Activated CD8-positive, alpha-beta T cell treated with anti-CD3 and anti-CD28 coated beads for 36 hours (primary cell): ENCODE measurements at regions not wholly inside any gene's neighbourhood (a gene's known extent, or its start where the extent isn't known, plus 50 kb on each side); places are given as distances from the start of the nearest gene placed in this dataset.

Source experiments
- ATAC-seq: fragments of 200-7000 bp; cut with Tn5 transposase; one replicate; pipeline ENCODE4 v1.10.0; 2021; ENCODE audit warnings: mild to moderate bottlenecking, moderate library complexity
- CTCF ChIA-PET: fragments of 350-600 bp; sonication (Branson Sonifier 250); formaldehyde crosslinking; loops from one replicate; lab custom pipeline; 2021; ENCODE audit warnings: antibody characterized with exemption; lab: Charles Lee
- POLR2A ChIA-PET: fragments of 350-600 bp; sonication (Branson Sonifier 250); formaldehyde crosslinking; loops from one replicate; lab custom pipeline; 2021; ENCODE audit warnings: antibody characterized with exemption; lab: Charles Lee
- DNase-seq: peaks from one replicate; pipeline ENCODE4 v3.0.0-alpha.2; 2020
- H3K27ac Mint-ChIP-seq: one replicate; pipeline ENCODE4 v1.8.0; 2021; ENCODE audit warnings: mild to moderate bottlenecking, mixed read lengths
- H3K27me3 Mint-ChIP-seq: one replicate; pipeline ENCODE4 v1.8.0; 2021; ENCODE audit warnings: mixed read lengths
- H3K36me3 Mint-ChIP-seq: one replicate; pipeline ENCODE4 v1.8.0; 2021; ENCODE audit warnings: low read depth, mixed read lengths
- H3K4me1 Mint-ChIP-seq: one replicate; pipeline ENCODE4 v1.8.0; 2021; ENCODE audit warnings: low read depth, mixed read lengths
- H3K4me3 Mint-ChIP-seq: one replicate; pipeline ENCODE4 v1.8.0; 2021; ENCODE audit warnings: mild to moderate bottlenecking, moderate library complexity, mixed read lengths
- H3K9me3 Mint-ChIP-seq: one replicate; pipeline ENCODE4 v1.8.0; 2021; ENCODE audit warnings: mixed read lengths
- intact Hi-C: fragments of 100-400 bp; cut with micrococcal nuclease; formaldehyde crosslinking; loops from one replicate; pipeline ENCODE4 v1.10.0; 2022
- TF ChIP-seq, protein P1 (sequence below): fragments of 200-600 bp; IDR thresholded peaks from one replicate; pipeline ENCODE4 v1.8.0; 2022; ENCODE audit warnings: antibody characterized with exemption, mild to moderate bottlenecking

DNA sequence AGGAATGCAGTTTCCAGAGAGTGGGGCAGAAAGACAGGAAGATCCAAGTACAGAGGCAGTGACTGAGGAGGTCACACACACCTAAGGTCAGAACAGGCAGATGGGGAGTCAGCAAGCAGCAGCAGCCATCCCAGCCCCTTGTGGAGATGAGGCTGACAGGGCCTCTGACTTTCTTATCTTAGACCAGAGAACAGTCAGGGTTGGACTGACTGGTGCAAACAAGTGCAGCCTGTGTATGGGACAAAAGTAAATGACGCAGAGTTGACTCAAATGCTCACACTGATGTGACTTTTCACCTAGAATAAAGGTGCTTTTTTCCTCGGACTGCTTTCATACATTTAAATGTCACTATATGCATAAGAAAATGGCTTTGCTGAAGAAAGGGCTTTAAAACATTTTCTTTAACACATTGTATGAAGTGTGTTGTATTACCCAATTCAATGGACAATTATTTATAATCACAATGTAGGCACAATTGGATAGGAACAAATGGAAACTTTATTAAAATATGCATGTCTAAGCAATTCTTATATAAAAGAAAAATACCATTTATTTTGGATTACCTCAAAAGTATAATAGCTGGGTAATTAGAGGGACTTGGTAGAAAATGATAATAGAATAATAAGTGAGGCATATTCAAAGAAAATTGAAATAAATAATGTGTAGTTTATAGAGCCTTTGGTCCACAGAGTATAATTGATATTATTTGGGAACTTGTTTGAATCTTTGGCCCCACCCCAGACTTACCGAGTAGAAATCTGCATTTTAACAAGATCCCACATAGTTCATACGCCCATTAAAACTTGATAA lies 1321.5 kb upstream of the CELF4 start:
- TF ChIP-seq, protein P1, sequence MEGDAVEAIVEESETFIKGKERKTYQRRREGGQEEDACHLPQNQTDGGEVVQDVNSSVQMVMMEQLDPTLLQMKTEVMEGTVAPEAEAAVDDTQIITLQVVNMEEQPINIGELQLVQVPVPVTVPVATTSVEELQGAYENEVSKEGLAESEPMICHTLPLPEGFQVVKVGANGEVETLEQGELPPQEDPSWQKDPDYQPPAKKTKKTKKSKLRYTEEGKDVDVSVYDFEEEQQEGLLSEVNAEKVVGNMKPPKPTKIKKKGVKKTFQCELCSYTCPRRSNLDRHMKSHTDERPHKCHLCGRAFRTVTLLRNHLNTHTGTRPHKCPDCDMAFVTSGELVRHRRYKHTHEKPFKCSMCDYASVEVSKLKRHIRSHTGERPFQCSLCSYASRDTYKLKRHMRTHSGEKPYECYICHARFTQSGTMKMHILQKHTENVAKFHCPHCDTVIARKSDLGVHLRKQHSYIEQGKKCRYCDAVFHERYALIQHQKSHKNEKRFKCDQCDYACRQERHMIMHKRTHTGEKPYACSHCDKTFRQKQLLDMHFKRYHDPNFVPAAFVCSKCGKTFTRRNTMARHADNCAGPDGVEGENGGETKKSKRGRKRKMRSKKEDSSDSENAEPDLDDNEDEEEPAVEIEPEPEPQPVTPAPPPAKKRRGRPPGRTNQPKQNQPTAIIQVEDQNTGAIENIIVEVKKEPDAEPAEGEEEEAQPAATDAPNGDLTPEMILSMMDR: no peak
- no peak for ATAC-seq
- intact Hi-C loops: no loop called here
- H3K4me3 Mint-ChIP-seq: no peak overlapping the region
- no peak for DNase-seq
- H3K27me3 Mint-ChIP-seq: no peaks in the 10 kb centered on the region
- peaks cover 8% of the 10 kb centered on the region for H3K4me1 Mint-ChIP-seq
- ChIA-PET CTCF (no interaction called here), POLR2A (no interaction called here)
- H3K27ac Mint-ChIP-seq: no peak overlapping the region
- no peaks in the 10 kb centered on the region for H3K9me3 Mint-ChIP-seq
- no peaks in the 10 kb centered on the region for H3K36me3 Mint-ChIP-seq

DNA sequence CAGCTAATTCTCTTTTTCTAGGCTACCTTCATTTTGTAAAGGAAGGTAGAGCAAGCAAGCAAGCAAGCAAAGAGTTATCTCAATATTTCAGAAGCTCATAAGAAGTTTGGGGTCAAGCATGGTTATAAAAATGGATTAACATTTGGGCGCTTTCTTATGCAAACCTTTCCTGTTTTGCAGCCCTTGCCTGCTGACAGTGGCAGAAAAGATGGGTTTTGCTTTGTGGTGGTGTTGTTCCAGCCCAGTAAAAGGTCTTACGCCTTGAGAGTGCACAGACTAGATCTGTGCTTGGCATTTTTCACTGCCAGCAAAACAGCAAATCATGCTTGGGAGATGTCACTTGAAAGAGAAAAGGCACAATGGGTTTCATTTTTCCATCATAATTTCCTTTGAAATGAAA lies 1320.6 kb upstream of the CELF4 start:
- Mint-ChIP-seq H3K27ac (no peak overlapping the region), H3K27me3 (no peaks in the 10 kb centered on the region), H3K4me1 (peaks cover 8% of the 10 kb centered on the region), H3K4me3 (no peak overlapping the region), H3K36me3 (no peaks in the 10 kb centered on the region), H3K9me3 (no peaks in the 10 kb centered on the region)
- intact Hi-C loops: no loop called here
- TF ChIP-seq, protein P1: no peak
- CTCF ChIA-PET: no interaction called here
- POLR2A ChIA-PET: no interaction called here
- DNase-seq (no peak), ATAC-seq (no peak)

DNA sequence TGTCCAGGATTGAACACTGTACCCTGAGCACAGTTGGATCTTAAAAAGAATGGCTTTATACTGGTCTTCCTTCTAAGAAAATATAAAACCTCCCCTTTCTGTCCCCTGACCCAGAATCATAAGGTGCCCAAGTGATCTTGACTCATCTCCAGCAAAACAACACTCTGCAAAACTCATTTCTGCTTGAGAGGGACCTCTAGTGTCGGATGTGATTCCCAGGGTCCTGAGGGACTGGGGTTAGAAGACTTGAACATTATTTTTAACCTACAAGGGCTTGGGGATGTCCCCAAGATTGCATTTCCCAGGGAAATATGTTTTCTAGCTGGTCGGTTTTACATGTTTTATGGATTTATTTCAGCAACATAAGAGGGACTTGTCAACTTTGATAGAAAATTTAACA lies 1318.5 kb upstream of the CELF4 start:
- ATAC-seq (no peak), DNase-seq (no peak)
- Mint-ChIP-seq H3K36me3 (no peaks in the 10 kb centered on the region), H3K4me3 (no peak overlapping the region), H3K27ac (no peak overlapping the region), H3K27me3 (no peaks in the 10 kb centered on the region), H3K4me1 (peaks cover 8% of the 10 kb centered on the region), H3K9me3 (no peaks in the 10 kb centered on the region)
- intact Hi-C loops: no loop called here
- POLR2A ChIA-PET: no interaction called here
- CTCF ChIA-PET: no interaction called here
- TF ChIP-seq, protein P1: no peak

DNA sequence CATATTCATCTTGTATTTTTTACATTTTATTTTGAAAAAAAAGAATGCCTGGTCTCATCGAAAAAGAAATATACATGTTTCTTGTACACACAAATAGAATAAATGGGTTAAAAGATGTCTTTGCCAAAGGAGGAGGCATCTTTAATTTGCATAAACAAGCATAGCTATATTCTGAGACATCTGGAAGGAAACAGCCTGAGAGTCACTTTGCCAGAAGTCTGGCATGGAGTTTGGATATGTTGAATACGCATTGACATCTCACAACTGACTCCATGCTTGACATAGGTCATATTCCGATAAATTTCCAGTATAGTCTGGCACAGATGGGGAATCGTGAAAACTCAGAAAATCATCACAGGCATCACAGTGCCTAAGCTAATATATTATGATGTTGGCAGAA lies 1317.5 kb upstream of the CELF4 start:
- H3K9me3 Mint-ChIP-seq: no peaks in the 10 kb centered on the region
- no peaks in the 10 kb centered on the region for H3K36me3 Mint-ChIP-seq
- CTCF ChIA-PET: no interaction called here
- TF ChIP-seq, protein P1: no peak
- H3K27me3 Mint-ChIP-seq: no peaks in the 10 kb centered on the region
- POLR2A ChIA-PET: no interaction called here
- intact Hi-C loops: no loop called here
- H3K27ac Mint-ChIP-seq: no peak overlapping the region
- peaks cover 8% of the 10 kb centered on the region for H3K4me1 Mint-ChIP-seq
- DNase-seq (no peak), ATAC-seq (no peak)
- no peak overlapping the region for H3K4me3 Mint-ChIP-seq

DNA sequence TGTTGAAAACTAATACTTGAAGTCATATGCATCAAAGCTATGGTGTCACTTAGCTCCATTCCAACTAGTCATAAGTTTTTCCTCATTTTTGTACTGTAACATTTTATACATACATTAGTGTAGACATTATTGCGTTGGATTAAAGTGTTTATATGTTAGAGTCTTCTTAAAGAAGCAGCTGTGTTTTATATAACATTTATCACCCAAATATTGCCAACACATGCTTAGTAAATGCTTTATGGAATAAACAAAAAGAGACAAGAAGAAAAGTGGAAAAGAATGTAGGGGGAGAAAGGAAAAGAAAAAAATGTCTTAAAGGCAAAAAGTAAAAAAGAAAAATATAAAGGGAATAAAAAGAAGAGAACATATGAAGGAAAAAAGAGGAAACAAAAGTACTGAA lies 1314.3 kb upstream of the CELF4 start:
- no peak for ATAC-seq
- intact Hi-C loops: no loop called here
- ChIA-PET POLR2A (no interaction called here), CTCF (no interaction called here)
- Mint-ChIP-seq H3K9me3 (no peaks in the 10 kb centered on the region), H3K4me3 (no peak overlapping the region), H3K4me1 (no peaks in the 10 kb centered on the region), H3K27me3 (no peaks in the 10 kb centered on the region), H3K27ac (no peak overlapping the region), H3K36me3 (no peaks in the 10 kb centered on the region)
- TF ChIP-seq, protein P1: no peak
- no peak for DNase-seq
